ENCODE measurements at regions not wholly inside any gene's neighbourhood (a gene's known extent, or its start where the extent isn't known, plus 50 kb on each side); places are given as distances from the start of the nearest gene placed in this dataset.

GRCh38 chr18:78906066-78906465, 73.6 kb upstream of the SALL3 start:
- no peak for DNase-seq

- no peak for DNase-seq
Observed at GRCh38 chr18:78908462-78909260, 71.0 kb upstream of the SALL3 start.

- no peak for DNase-seq
Observed at GRCh38 chr18:78911751-78912283, 67.8 kb upstream of the SALL3 start.

GRCh38 chr18:78912336-78912735, 67.3 kb upstream of the SALL3 start:
- no peak for DNase-seq

- no peak for DNase-seq
Observed at GRCh38 chr18:78912844-78913243, 66.8 kb upstream of the SALL3 start.

GRCh38 chr18:78913395-78913794, 66.2 kb upstream of the SALL3 start:
- no peak for DNase-seq

GRCh38 chr18:78913830-78914231, 65.8 kb upstream of the SALL3 start:
- no peak for DNase-seq

- no peak for DNase-seq
Observed at GRCh38 chr18:78914249-78914935, 65.2 kb upstream of the SALL3 start.

- no peak for DNase-seq
Observed at GRCh38 chr18:78915446-78916008, 64.1 kb upstream of the SALL3 start.

GRCh38 chr18:78918707-78919106, 60.9 kb upstream of the SALL3 start:
- DNase-seq = no peak

GRCh38 chr18:78919956-78920355, 59.7 kb upstream of the SALL3 start:
- DNase-seq = no peak

GRCh38 chr18:78920456-78921138, 59.0 kb upstream of the SALL3 start:
- DNase-seq = no peak

- no peak for DNase-seq
Observed at GRCh38 chr18:78922856-78923255, 56.8 kb upstream of the SALL3 start.

- no peak for DNase-seq
Observed at GRCh38 chr18:78924301-78924700, 55.3 kb upstream of the SALL3 start.

GRCh38 chr18:78924786-78925540, 54.7 kb upstream of the SALL3 start:
- no peak for DNase-seq

GRCh38 chr18:78925557-78926242, 53.9 kb upstream of the SALL3 start:
- DNase-seq = no peak

GRCh38 chr18:78926243-78926615, 53.4 kb upstream of the SALL3 start:
- DNase-seq = no peak

- no peak for DNase-seq
Observed at GRCh38 chr18:78927156-78927555, 52.5 kb upstream of the SALL3 start.

GRCh38 chr18:78927616-78928015, 52.0 kb upstream of the SALL3 start:
- no peak for DNase-seq

GRCh38 chr18:78928076-78928475, 51.5 kb upstream of the SALL3 start:
- no peak for DNase-seq

- DNase-seq = no peak
Observed at GRCh38 chr18:78929516-78929915, 50.1 kb upstream of the SALL3 start.
